HG02943 (cell line): ENCODE measurements at regions not wholly inside any gene's neighbourhood (a gene's known extent, or its start where the extent isn't known, plus 50 kb on each side); places are given as distances from the start of the nearest gene placed in this dataset.
"Not testable (repeated sequence)": the region's sequence is repeated elsewhere in the genome, so short reads cannot be mapped to it uniquely, and the experiment has no call there.

Source experiments
- ATAC-seq: cut with Tn5 transposase; IDR thresholded peaks from one replicate; pipeline ENCODE4 v1.9.1; 2021; ENCODE audit warnings: mild to moderate bottlenecking, low read depth, moderate library complexity; ENCODE audit not compliant: unreplicated experiment

- ATAC-seq = not testable (repeated sequence)
These were observed 152.4 kb upstream of the NOTCH2NLA start for GRCh38 chr1:146381196-146381595.

- peak; percentile 88 for ATAC-seq
These were observed 148.1 kb upstream of the NOTCH2NLA start for GRCh38 chr1:146376708-146377496.

- ATAC-seq = peak; percentile 46
These were observed 147.5 kb upstream of the NOTCH2NLA start for GRCh38 chr1:146376309-146376707.

GRCh38 chr1:146375108-146375507, 146.3 kb upstream of the NOTCH2NLA start:
- not testable (repeated sequence) for ATAC-seq

- not testable (repeated sequence) for ATAC-seq
These were observed 141.1 kb upstream of the NOTCH2NLA start for GRCh38 chr1:146369940-146370339.

- not testable (repeated sequence) for ATAC-seq
These were observed 126.6 kb upstream of the NOTCH2NLA start for GRCh38 chr1:146355373-146355772.

GRCh38 chr1:146326863-146327262, 98.0 kb upstream of the NOTCH2NLA start:
- not testable (repeated sequence) for ATAC-seq

GRCh38 chr1:146324463-146324862, 95.6 kb upstream of the NOTCH2NLA start:
- ATAC-seq = not testable (repeated sequence)

GRCh38 chr1:146323302-146323701, 94.5 kb upstream of the NOTCH2NLA start:
- ATAC-seq = not testable (repeated sequence)

- not testable (repeated sequence) for ATAC-seq
These were observed 94.1 kb upstream of the NOTCH2NLA start for GRCh38 chr1:146322893-146323292.

- ATAC-seq = not testable (repeated sequence)
These were observed 89.9 kb upstream of the NOTCH2NLA start for GRCh38 chr1:146318715-146319114.

GRCh38 chr1:146317785-146318184, 89.0 kb upstream of the NOTCH2NLA start:
- ATAC-seq = not testable (repeated sequence)

- ATAC-seq = not testable (repeated sequence)
These were observed 85.8 kb upstream of the NOTCH2NLA start for GRCh38 chr1:146314449-146315246.

- ATAC-seq = not testable (repeated sequence)
These were observed 81.8 kb upstream of the NOTCH2NLA start for GRCh38 chr1:146310579-146310978.

- ATAC-seq = not testable (repeated sequence)
These were observed 80.6 kb upstream of the NOTCH2NLA start for GRCh38 chr1:146309427-146309826.

- ATAC-seq = not testable (repeated sequence)
These were observed 80.1 kb upstream of the NOTCH2NLA start for GRCh38 chr1:146308892-146309291.

- not testable (repeated sequence) for ATAC-seq
These were observed 79.3 kb upstream of the NOTCH2NLA start for GRCh38 chr1:146308152-146308551.

- peak; percentile 96 for ATAC-seq
These were observed 78.8 kb upstream of the NOTCH2NLA start for GRCh38 chr1:146307632-146308031.

GRCh38 chr1:146306651-146307050, 77.8 kb upstream of the NOTCH2NLA start:
- not testable (repeated sequence) for ATAC-seq

GRCh38 chr1:146305442-146305841, 76.6 kb upstream of the NOTCH2NLA start:
- not testable (repeated sequence) for ATAC-seq

- ATAC-seq = peak; percentile 94
These were observed 69.7 kb upstream of the NOTCH2NLA start for GRCh38 chr1:146298575-146298897.
